Smooth muscle cell (in vitro differentiated cells): ENCODE measurements at regions not wholly inside any gene's neighbourhood (a gene's known extent, or its start where the extent isn't known, plus 50 kb on each side); places are given as distances from the start of the nearest gene placed in this dataset.
A peak's percentile ranks its signal among the peaks of the same experiment; 100 is the strongest.

Experiments used
- DNase-seq: peaks from one replicate; lab custom pipeline; 2025; ENCODE audit not compliant: unreplicated experiment; lab: John Stamatoyannopoulos, UW
- H2AFZ ChIP-seq: fragments of 200-600 bp; sonication (generic); 2 replicates; pipeline ENCODE4 v1.6.0; 2016; ENCODE audit warnings: antibody characterized with exemption, low read depth, mild to moderate bottlenecking
- H3F3A ChIP-seq: fragments of 200-600 bp; sonication (generic); 2 replicates; pipeline ENCODE4 v1.6.0; 2017; ENCODE audit warnings: antibody characterized with exemption, low read depth
- H3K27ac ChIP-seq: fragments of 200-600 bp; sonication (generic); 2 replicates; pipeline ENCODE4 v1.5.1; 2016; ENCODE audit warnings: low read depth, mild to moderate bottlenecking
- H3K27me3 ChIP-seq: fragments of 200-600 bp; sonication (generic); 2 replicates; pipeline ENCODE4 v1.6.1; 2016; ENCODE audit warnings: low read depth, mild to moderate bottlenecking
- H3K36me3 ChIP-seq: fragments of 200-600 bp; sonication (generic); 2 replicates; pipeline ENCODE4 v1.5.1; 2016; ENCODE audit warnings: low read depth
- H3K4me1 ChIP-seq: fragments of 200-600 bp; sonication (generic); 2 replicates; pipeline ENCODE4 v1.5.1; 2016; ENCODE audit warnings: low read depth
- H3K4me2 ChIP-seq: fragments of 200-600 bp; sonication (generic); 2 replicates; pipeline ENCODE4 v1.6.0; 2016; ENCODE audit warnings: mild to moderate bottlenecking
- H3K4me3 ChIP-seq: fragments of 200-600 bp; sonication (generic); 2 replicates; pipeline ENCODE4 v1.5.1; 2016; ENCODE audit warnings: mild to moderate bottlenecking
- H3K79me2 ChIP-seq: fragments of 200-600 bp; sonication (generic); 2 replicates; pipeline ENCODE4 v1.6.0; 2016; ENCODE audit warnings: low read depth, mild to moderate bottlenecking
- H3K9ac ChIP-seq: fragments of 200-600 bp; sonication (generic); 2 replicates; pipeline ENCODE4 v1.6.0; 2016; ENCODE audit warnings: low read depth
- H3K9me3 ChIP-seq: fragments of 200-600 bp; sonication (generic); replicated peaks from 2 replicates; pipeline ENCODE4 v1.5.1; 2016; ENCODE audit warnings: low read depth
- H4K20me1 ChIP-seq: fragments of 200-600 bp; sonication (generic); 2 replicates; pipeline ENCODE4 v1.6.0; 2016; ENCODE audit warnings: low read depth
- WGBS: methylation state at CpG from one replicate; pipeline ENCODE4 v1.1.7; 2016; ENCODE audit warnings: low lambda C conversion rate; 5-methylcytosine and 5-hydroxymethylcytosine counted together
- TF ChIP-seq, protein P1 (sequence below): fragments of 200-600 bp; sonication (generic); IDR thresholded peaks from 2 replicates; pipeline ENCODE4 v1.5.1; 2017; ENCODE audit warnings: borderline replicate concordance, mild to moderate bottlenecking, antibody characterized with exemption; ENCODE audit not compliant: insufficient read depth, poor library complexity, severe bottlenecking

DNA sequence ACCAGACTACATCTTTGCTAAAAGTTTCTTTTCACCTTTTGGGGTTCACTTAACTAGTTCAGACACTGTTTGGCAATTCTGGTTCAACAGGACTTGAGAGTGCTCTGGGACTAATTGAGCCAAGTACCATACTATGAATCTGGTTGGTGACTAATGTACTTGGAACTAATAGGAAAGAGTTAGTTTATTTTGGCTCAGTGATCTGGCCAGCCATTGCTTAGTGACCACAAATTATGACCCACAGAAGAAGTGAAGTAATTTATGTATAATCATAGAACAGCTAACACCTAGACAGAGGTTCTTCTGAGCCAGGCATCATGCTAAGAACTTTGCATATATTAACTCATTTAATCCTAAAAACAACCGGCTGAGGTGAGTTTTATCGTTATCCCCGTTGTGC is 126.5 kb upstream of the JCAD start:
- Histone ChIP-seq H3K4me1 (peaks cover 20% of the 10 kb centered on the region), H3K9ac (no peak overlapping the region)

DNA sequence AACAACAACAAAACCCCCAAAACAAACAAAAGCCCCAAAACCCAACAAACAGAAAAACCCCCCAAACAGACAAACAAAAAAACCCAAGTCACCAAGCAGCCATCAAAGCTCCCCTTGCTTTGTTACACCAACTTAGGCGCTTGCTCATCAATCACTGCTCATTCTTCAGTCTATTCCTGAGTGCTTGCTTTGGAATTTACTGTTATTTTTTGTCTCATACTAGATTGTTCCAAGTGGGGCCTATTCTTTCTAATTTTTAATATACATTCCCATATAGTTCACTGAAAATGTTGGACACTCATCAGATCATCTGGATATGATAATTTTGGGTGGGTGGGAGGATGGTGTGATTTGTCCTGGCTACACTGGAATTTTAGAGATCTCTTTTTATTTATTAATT is 126.0 kb upstream of the JCAD start:
- TF ChIP-seq, protein P1, sequence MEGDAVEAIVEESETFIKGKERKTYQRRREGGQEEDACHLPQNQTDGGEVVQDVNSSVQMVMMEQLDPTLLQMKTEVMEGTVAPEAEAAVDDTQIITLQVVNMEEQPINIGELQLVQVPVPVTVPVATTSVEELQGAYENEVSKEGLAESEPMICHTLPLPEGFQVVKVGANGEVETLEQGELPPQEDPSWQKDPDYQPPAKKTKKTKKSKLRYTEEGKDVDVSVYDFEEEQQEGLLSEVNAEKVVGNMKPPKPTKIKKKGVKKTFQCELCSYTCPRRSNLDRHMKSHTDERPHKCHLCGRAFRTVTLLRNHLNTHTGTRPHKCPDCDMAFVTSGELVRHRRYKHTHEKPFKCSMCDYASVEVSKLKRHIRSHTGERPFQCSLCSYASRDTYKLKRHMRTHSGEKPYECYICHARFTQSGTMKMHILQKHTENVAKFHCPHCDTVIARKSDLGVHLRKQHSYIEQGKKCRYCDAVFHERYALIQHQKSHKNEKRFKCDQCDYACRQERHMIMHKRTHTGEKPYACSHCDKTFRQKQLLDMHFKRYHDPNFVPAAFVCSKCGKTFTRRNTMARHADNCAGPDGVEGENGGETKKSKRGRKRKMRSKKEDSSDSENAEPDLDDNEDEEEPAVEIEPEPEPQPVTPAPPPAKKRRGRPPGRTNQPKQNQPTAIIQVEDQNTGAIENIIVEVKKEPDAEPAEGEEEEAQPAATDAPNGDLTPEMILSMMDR = no peak
- H4K20me1 ChIP-seq = no peaks in the 10 kb centered on the region
- peaks cover 17% of the 10 kb centered on the region for H3F3A ChIP-seq
- H3K79me2 ChIP-seq = no peaks in the 10 kb centered on the region
- no peak overlapping the region for H3K4me3 ChIP-seq
- no peak for DNase-seq
- H3K4me1 ChIP-seq = peaks cover 20% of the 10 kb centered on the region
- no peaks in the 10 kb centered on the region for H3K36me3 ChIP-seq
- no peak overlapping the region for H3K9ac ChIP-seq
- H2AFZ ChIP-seq = no peak overlapping the region
- H3K4me2 ChIP-seq = peak overlapping the region; percentile 53
- H3K27ac ChIP-seq = peak overlapping the region; percentile 54
- no peaks in the 10 kb centered on the region for H3K9me3 ChIP-seq
- H3K27me3 ChIP-seq = no peaks in the 10 kb centered on the region
- 96% methylated on average over 1 of the region's 1 CpG for WGBS

More for the DNA sequence above, 126.5 kb upstream of the JCAD start:
- Histone ChIP-seq H4K20me1 (no peaks in the 10 kb centered on the region), H3F3A (peaks cover 17% of the 10 kb centered on the region), H3K27ac (peak overlapping the region; percentile 54), H3K79me2 (no peaks in the 10 kb centered on the region), H2AFZ (no peak overlapping the region), H3K27me3 (no peaks in the 10 kb centered on the region), H3K4me2 (peak overlapping the region; percentile 53), H3K4me3 (no peak overlapping the region), H3K36me3 (no peaks in the 10 kb centered on the region), H3K9me3 (no peaks in the 10 kb centered on the region)
- 81% methylated on average over 3 of the region's 3 CpGs for WGBS
- TF ChIP-seq, protein P1 = no peak
- DNase-seq = no peak

DNA sequence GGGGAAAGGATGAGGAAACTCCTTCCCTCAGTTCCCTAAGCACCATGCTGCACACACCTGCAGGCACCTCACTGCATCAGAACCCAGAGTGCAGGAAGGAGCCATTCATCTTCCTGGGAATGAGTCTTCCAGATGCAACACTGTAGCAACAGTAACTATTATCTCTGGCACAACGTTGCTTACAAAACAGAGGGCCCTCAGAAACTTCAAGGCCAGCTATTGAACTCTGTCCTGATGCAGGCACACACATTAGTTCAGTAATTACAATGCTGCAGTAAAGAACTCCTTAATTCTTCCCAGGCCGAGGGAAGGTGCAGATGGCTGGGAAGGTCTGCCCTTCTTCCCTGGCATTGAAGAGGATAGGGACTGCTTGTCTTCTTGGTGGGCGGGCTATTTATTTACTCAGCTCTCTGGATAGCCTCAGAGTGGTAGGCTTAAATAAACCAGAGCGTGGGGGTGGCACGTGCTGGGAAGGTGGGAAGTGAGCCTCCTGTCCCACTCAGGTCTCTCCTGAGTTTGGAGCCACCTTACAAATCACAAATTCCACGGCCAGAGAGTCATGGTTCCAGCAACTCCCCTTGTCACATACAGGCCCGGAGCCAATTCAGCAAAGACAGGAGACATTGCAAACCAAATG is 125.1 kb upstream of the JCAD start:
- H3K4me3 ChIP-seq = no peak overlapping the region
- DNase-seq = no peak
- peak overlapping the region; percentile 33 for H3K4me2 ChIP-seq
- TF ChIP-seq, protein P1 = no peak
- H3K9ac ChIP-seq = no peak overlapping the region
- peaks cover 20% of the 10 kb centered on the region for H3K4me1 ChIP-seq
- H3K27ac ChIP-seq = no peak overlapping the region
- H2AFZ ChIP-seq = no peak overlapping the region
- peaks cover 17% of the 10 kb centered on the region for H3F3A ChIP-seq
- H4K20me1 ChIP-seq = no peaks in the 10 kb centered on the region
- H3K9me3 ChIP-seq = no peaks in the 10 kb centered on the region
- H3K79me2 ChIP-seq = no peaks in the 10 kb centered on the region
- no peaks in the 10 kb centered on the region for H3K36me3 ChIP-seq
- WGBS = 60% methylated on average over 7 of the region's 7 CpGs
- no peaks in the 10 kb centered on the region for H3K27me3 ChIP-seq

DNA sequence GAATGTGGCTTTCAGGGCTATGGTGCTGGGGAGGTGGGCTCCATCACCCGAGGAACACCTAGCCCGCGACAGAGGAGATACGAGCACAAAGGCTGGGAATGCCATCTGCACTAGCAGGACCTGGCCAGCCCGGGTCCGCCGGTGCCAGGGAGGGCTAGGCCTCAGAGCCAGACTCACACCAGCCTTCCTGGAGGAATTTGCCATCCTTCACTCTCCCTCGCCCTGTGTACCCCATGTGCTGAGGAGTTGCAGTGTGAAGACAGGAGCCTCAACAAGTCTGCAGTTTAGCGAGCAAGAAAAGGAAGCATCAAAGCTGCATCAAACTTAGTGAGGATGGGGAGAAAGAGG is 123.6 kb upstream of the JCAD start:
- H3K27me3 ChIP-seq = no peaks in the 10 kb centered on the region
- H3F3A ChIP-seq = peaks cover 17% of the 10 kb centered on the region
- DNase-seq = no peak
- 33% methylated on average over 9 of the region's 9 CpGs for WGBS
- H4K20me1 ChIP-seq = no peaks in the 10 kb centered on the region
- no peak overlapping the region for H2AFZ ChIP-seq
- H3K4me3 ChIP-seq = no peak overlapping the region
- H3K36me3 ChIP-seq = no peaks in the 10 kb centered on the region
- H3K4me1 ChIP-seq = peaks cover 20% of the 10 kb centered on the region
- peak overlapping the region; percentile 49 for H3K4me2 ChIP-seq
- H3K9ac ChIP-seq = no peak overlapping the region
- H3K9me3 ChIP-seq = no peaks in the 10 kb centered on the region
- TF ChIP-seq, protein P1 = no peak
- peak overlapping the region; percentile 98 for H3K27ac ChIP-seq
- no peaks in the 10 kb centered on the region for H3K79me2 ChIP-seq
